ENCODE measurements at regions not wholly inside any gene's neighbourhood (a gene's known extent, or its start where the extent isn't known, plus 50 kb on each side); places are given as distances from the start of the nearest gene placed in this dataset.

- no peak overlapping the region for H3K9ac ChIP-seq (ENCODE audit: extremely low read depth, insufficient read length, low read length)
- no peak overlapping the region for H2BK12ac ChIP-seq (ENCODE audit: insufficient read length, low read depth, low read length)
- no peak overlapping the region for H3K4me3 Mint-ChIP-seq
- H3K79me2 ChIP-seq (ENCODE audit: insufficient read depth, low read length): no peaks in the 10 kb centered on the region
- no peak for DNase-seq
- no peak overlapping the region for H4K8ac ChIP-seq (replicated peaks; ENCODE audit: insufficient read length, low read depth, low read length)
- no peak overlapping the region for H3K27ac ChIP-seq (ENCODE audit: insufficient read length, low read depth, low read length)
- H3K4me1 Mint-ChIP-seq: peaks cover 5 to 9% of the 10 kb centered on the region in 2 experiments
- no peak overlapping the region for H3T11ph ChIP-seq (ENCODE audit: low read length)
- H3K79me1 ChIP-seq (ENCODE audit: insufficient read depth, low read depth, low read length, poor library complexity, severe bottlenecking): no peaks in the 10 kb centered on the region
- no CpG with 5 or more reads among the region's 1 CpG for WGBS (ENCODE audit: extremely low coverage, insufficient read length, low lambda C conversion rate)
- H3K9me3 Mint-ChIP-seq: no peaks in the 10 kb centered on the region; a peak in 1 of 5 replicates
- no peaks in the 10 kb centered on the region for H3K27me3 Mint-ChIP-seq (ENCODE audit: low read depth)
- no peaks in the 10 kb centered on the region; a peak in 1 of 7 replicates for H3K36me3 Mint-ChIP-seq (ENCODE audit: insufficient read depth in 1 of 3, low read depth in 3 of 3)
- no peaks in the 10 kb centered on the region for H3K23me2 ChIP-seq (ENCODE audit: insufficient read length, low read depth, low read length, poor library complexity, severe bottlenecking)
- H3K9me3 ChIP-seq (ENCODE audit: control insufficient read depth, low read depth, low read length): no peaks in the 10 kb centered on the region
- peaks cover 2% of the 10 kb centered on the region; the same call in 1 of the 2 replicates for H3K4me1 ChIP-seq (ENCODE audit: insufficient read depth, low read length)
- H4K91ac ChIP-seq (ENCODE audit: insufficient read length, low read depth, low read length): no peak overlapping the region
- H2AFZ ChIP-seq (ENCODE audit: low read length): no peak overlapping the region
- H2BK120ac ChIP-seq (ENCODE audit: low read depth, low read length, poor library complexity, severe bottlenecking): no peak overlapping the region
- no peak overlapping the region for H2AK5ac ChIP-seq (ENCODE audit: insufficient read length, low read length)
- H3K27ac Mint-ChIP-seq: no peak overlapping the region
- H3K4ac ChIP-seq (ENCODE audit: low read depth, low read length): no peak overlapping the region
- no peak overlapping the region for H3K56ac ChIP-seq (ENCODE audit: insufficient read length, low read depth, low read length)
- no peak overlapping the region for H2BK5ac ChIP-seq (ENCODE audit: insufficient read length, low read length)
- no peak overlapping the region for H3K14ac ChIP-seq (ENCODE audit: insufficient read depth, low read length)
- H4K5ac ChIP-seq (ENCODE audit: insufficient read length, low read depth, low read length): no peak overlapping the region
- no peak for TF ChIP-seq CTCF (conservative IDR thresholded peaks at IDR 0.05)
- no peaks in the 10 kb centered on the region for H3K27me3 ChIP-seq (ENCODE audit: insufficient read depth, low read length)
- no peak overlapping the region for H3K4me2 ChIP-seq (ENCODE audit: insufficient read depth, insufficient read length, low read length)
- H2BK20ac ChIP-seq (ENCODE audit: low read depth, low read length, poor library complexity, severe bottlenecking): no peak overlapping the region
- no peak overlapping the region for H3K23ac ChIP-seq (ENCODE audit: insufficient read length, low read depth, low read length)
- H2BK15ac ChIP-seq (ENCODE audit: low read depth, low read length): no peak overlapping the region
- no peaks in the 10 kb centered on the region for H4K20me1 ChIP-seq (ENCODE audit: control insufficient read depth, insufficient read depth, insufficient read length)
- H3K18ac ChIP-seq (ENCODE audit: insufficient read length, low read depth, low read length): no peak overlapping the region
Measured at GRCh38 chr6:119542037-119542436, 192.5 kb upstream of the MAN1A1 start.

Data from H9 (cell line).